Activated CD8-positive, alpha-beta memory T cell treated with anti-CD3 and anti-CD28 coated beads, Interleukin-2, amount 10 ng/mL, durations not matched to agents 7 days and 5 days (primary cell): ENCODE measurements at regions not wholly inside any gene's neighbourhood (a gene's known extent, or its start where the extent isn't known, plus 50 kb on each side); places are given as distances from the start of the nearest gene placed in this dataset.
"Not testable (repeated sequence)": the region's sequence is repeated elsewhere in the genome, so short reads cannot be mapped to it uniquely, and the experiment has no call there.

Experiments used
- ATAC-seq: fragments of 150-1000 bp; cut with Tn5 transposase; one replicate; pipeline ENCODE4 v1.10.0; 2021; ENCODE audit warnings: moderate library complexity
- CTCF ChIA-PET: fragments of 350-600 bp; sonication (Branson Sonifier 250); formaldehyde crosslinking; loops from one replicate; lab custom pipeline; 2021; ENCODE audit warnings: antibody characterized with exemption; lab: Charles Lee
- DNase-seq: peaks from one replicate; pipeline ENCODE4 v3.0.0-alpha.2; 2020
- H3K27ac Mint-ChIP-seq: one replicate; pipeline ENCODE4 v1.8.0; 2021; ENCODE audit warnings: mild to moderate bottlenecking, mixed read lengths
- H3K27me3 Mint-ChIP-seq: one replicate; pipeline ENCODE4 v1.8.0; 2021; ENCODE audit warnings: mixed read lengths
- H3K36me3 Mint-ChIP-seq: one replicate; pipeline ENCODE4 v1.8.0; 2021; ENCODE audit warnings: mild to moderate bottlenecking, mixed read lengths
- H3K4me1 Mint-ChIP-seq: one replicate; pipeline ENCODE4 v1.8.0; 2021; ENCODE audit warnings: mixed read lengths
- H3K4me3 Mint-ChIP-seq: one replicate; pipeline ENCODE4 v1.8.0; 2021; ENCODE audit warnings: mild to moderate bottlenecking, moderate library complexity, mixed read lengths
- H3K9me3 Mint-ChIP-seq: one replicate; pipeline ENCODE4 v1.8.0; 2022; ENCODE audit warnings: low read depth, mixed read lengths

GRCh38 chr9:104323967-104324694, 179.9 kb upstream of the OR13F1 start:
- H3K4me1 Mint-ChIP-seq, DNase-seq, H3K27me3 Mint-ChIP-seq, H3K4me3 Mint-ChIP-seq, H3K27ac Mint-ChIP-seq, CTCF ChIA-PET, H3K36me3 Mint-ChIP-seq, H3K9me3 Mint-ChIP-seq, ATAC-seq: not testable (repeated sequence)

- no peaks in the 10 kb centered on the region for H3K9me3 Mint-ChIP-seq
- CTCF ChIA-PET, result no interaction called here
- no peak overlapping the region for H3K27ac Mint-ChIP-seq
- no peak for DNase-seq
- H3K4me1 Mint-ChIP-seq, result no peaks in the 10 kb centered on the region
- ATAC-seq, result no peak
- H3K27me3 Mint-ChIP-seq, result no peaks in the 10 kb centered on the region
- H3K4me3 Mint-ChIP-seq, result no peak overlapping the region
- no peaks in the 10 kb centered on the region for H3K36me3 Mint-ChIP-seq
Observed at GRCh38 chr9:104326912-104327311, 177.2 kb upstream of the OR13F1 start.

- no peak overlapping the region for H3K27ac Mint-ChIP-seq
- no peaks in the 10 kb centered on the region for H3K4me1 Mint-ChIP-seq
- no peaks in the 10 kb centered on the region for H3K27me3 Mint-ChIP-seq
- no peaks in the 10 kb centered on the region for H3K9me3 Mint-ChIP-seq
- no peak overlapping the region for H3K4me3 Mint-ChIP-seq
- CTCF ChIA-PET, result no interaction called here
- H3K36me3 Mint-ChIP-seq, result no peaks in the 10 kb centered on the region
- ATAC-seq, result no peak
- no peak for DNase-seq
Observed at GRCh38 chr9:104329245-104329644, 174.8 kb upstream of the OR13F1 start.

GRCh38 chr9:104330841-104331240, 173.2 kb upstream of the OR13F1 start:
- CTCF ChIA-PET, result no interaction called here
- no peak for DNase-seq
- Mint-ChIP-seq H3K36me3 (no peaks in the 10 kb centered on the region), H3K4me3 (no peak overlapping the region), H3K27me3 (no peaks in the 10 kb centered on the region), H3K4me1 (no peaks in the 10 kb centered on the region), H3K9me3 (no peaks in the 10 kb centered on the region), H3K27ac (no peak overlapping the region)
- ATAC-seq, result no peak

GRCh38 chr9:104334549-104334948, 169.5 kb upstream of the OR13F1 start:
- ATAC-seq, result no peak
- Mint-ChIP-seq H3K4me3 (no peak overlapping the region), H3K9me3 (no peaks in the 10 kb centered on the region)

GRCh38 chr9:104339692-104340091, 164.4 kb upstream of the OR13F1 start:
- Mint-ChIP-seq H3K4me3 (no peak overlapping the region), H3K36me3 (no peaks in the 10 kb centered on the region), H3K4me1 (no peaks in the 10 kb centered on the region), H3K27me3 (no peaks in the 10 kb centered on the region), H3K9me3 (no peaks in the 10 kb centered on the region), H3K27ac (no peak overlapping the region)
- CTCF ChIA-PET, result no interaction called here
- ATAC-seq (no peak), DNase-seq (no peak)

More at GRCh38 chr9:104334549-104334948, 169.5 kb upstream of the OR13F1 start:
- no peaks in the 10 kb centered on the region for H3K27me3 Mint-ChIP-seq
- H3K36me3 Mint-ChIP-seq, result no peaks in the 10 kb centered on the region
- CTCF ChIA-PET, result no interaction called here
- no peak for DNase-seq
- no peak overlapping the region for H3K27ac Mint-ChIP-seq
- no peaks in the 10 kb centered on the region for H3K4me1 Mint-ChIP-seq

- CTCF ChIA-PET, result no interaction called here
- Mint-ChIP-seq H3K36me3 (no peaks in the 10 kb centered on the region), H3K9me3 (no peaks in the 10 kb centered on the region), H3K4me1 (no peaks in the 10 kb centered on the region), H3K27ac (no peak overlapping the region), H3K4me3 (no peak overlapping the region), H3K27me3 (no peaks in the 10 kb centered on the region)
- DNase-seq (no peak), ATAC-seq (no peak)
Observed at GRCh38 chr9:104342552-104342951, 161.5 kb upstream of the OR13F1 start.

- H3K27me3 Mint-ChIP-seq, result no peaks in the 10 kb centered on the region
- no peak overlapping the region for H3K4me3 Mint-ChIP-seq
- ATAC-seq (no peak), DNase-seq (no peak)
- H3K9me3 Mint-ChIP-seq, result no peaks in the 10 kb centered on the region
- no peak overlapping the region for H3K27ac Mint-ChIP-seq
- H3K4me1 Mint-ChIP-seq, result no peaks in the 10 kb centered on the region
- CTCF ChIA-PET, result no interaction called here
- H3K36me3 Mint-ChIP-seq, result no peaks in the 10 kb centered on the region
Observed at GRCh38 chr9:104345061-104345460, 159.0 kb upstream of the OR13F1 start.

GRCh38 chr9:104350541-104350940, 153.5 kb upstream of the OR13F1 start:
- CTCF ChIA-PET, result no interaction called here
- no peaks in the 10 kb centered on the region for H3K36me3 Mint-ChIP-seq
- H3K27ac Mint-ChIP-seq, result no peak overlapping the region
- no peak overlapping the region for H3K4me3 Mint-ChIP-seq
- H3K9me3 Mint-ChIP-seq, result no peaks in the 10 kb centered on the region
- DNase-seq, result no peak
- no peaks in the 10 kb centered on the region for H3K4me1 Mint-ChIP-seq
- H3K27me3 Mint-ChIP-seq, result no peaks in the 10 kb centered on the region
- ATAC-seq, result no peak

GRCh38 chr9:104351726-104352125, 152.3 kb upstream of the OR13F1 start:
- H3K4me3 Mint-ChIP-seq, result no peak overlapping the region
- no peaks in the 10 kb centered on the region for H3K36me3 Mint-ChIP-seq
- no peaks in the 10 kb centered on the region for H3K9me3 Mint-ChIP-seq
- CTCF ChIA-PET, result no interaction called here
- no peak overlapping the region for H3K27ac Mint-ChIP-seq
- DNase-seq (no peak), ATAC-seq (no peak)
- no peaks in the 10 kb centered on the region for H3K4me1 Mint-ChIP-seq
- no peaks in the 10 kb centered on the region for H3K27me3 Mint-ChIP-seq

GRCh38 chr9:104361207-104361606, 142.9 kb upstream of the OR13F1 start:
- Mint-ChIP-seq H3K27ac (no peak overlapping the region), H3K36me3 (no peaks in the 10 kb centered on the region), H3K4me1 (no peaks in the 10 kb centered on the region), H3K4me3 (no peak overlapping the region), H3K27me3 (no peaks in the 10 kb centered on the region), H3K9me3 (peaks cover 2% of the 10 kb centered on the region)
- CTCF ChIA-PET, result no interaction called here
- DNase-seq (no peak), ATAC-seq (no peak)

GRCh38 chr9:104362912-104363472, 141.1 kb upstream of the OR13F1 start:
- no peak for ATAC-seq
- H3K27ac Mint-ChIP-seq, result no peak overlapping the region

GRCh38 chr9:104367507-104367906, 136.6 kb upstream of the OR13F1 start:
- no peak for ATAC-seq
- CTCF ChIA-PET, result no interaction called here
- Mint-ChIP-seq H3K4me3 (no peak overlapping the region), H3K4me1 (no peaks in the 10 kb centered on the region), H3K27me3 (no peaks in the 10 kb centered on the region), H3K9me3 (peaks cover 2% of the 10 kb centered on the region), H3K27ac (no peak overlapping the region), H3K36me3 (no peaks in the 10 kb centered on the region)
- no peak for DNase-seq

More at GRCh38 chr9:104362912-104363472, 141.1 kb upstream of the OR13F1 start:
- Mint-ChIP-seq H3K4me3 (no peak overlapping the region), H3K9me3 (peaks cover 2% of the 10 kb centered on the region), H3K4me1 (no peaks in the 10 kb centered on the region), H3K36me3 (no peaks in the 10 kb centered on the region), H3K27me3 (no peaks in the 10 kb centered on the region)
- CTCF ChIA-PET, result no interaction called here
- DNase-seq, result no peak

- not testable (repeated sequence) for ATAC-seq
Observed at GRCh38 chr9:104368318-104368717, 135.7 kb upstream of the OR13F1 start.

More at GRCh38 chr9:104368318-104368717, 135.7 kb upstream of the OR13F1 start:
- H3K4me1 Mint-ChIP-seq, H3K4me3 Mint-ChIP-seq, CTCF ChIA-PET, H3K27me3 Mint-ChIP-seq, DNase-seq, H3K27ac Mint-ChIP-seq, H3K9me3 Mint-ChIP-seq, H3K36me3 Mint-ChIP-seq: not testable (repeated sequence)
